K562 (cell line): ENCODE measurements at regions not wholly inside any gene's neighbourhood (a gene's known extent, or its start where the extent isn't known, plus 50 kb on each side); places are given as distances from the start of the nearest gene placed in this dataset.

Source experiments
- ATAC-seq: fragments of 200-7000 bp; cut with Tn5 transposase; 3 replicates; pipeline ENCODE4 v1.9.1; 2020; ENCODE audit warnings: moderate library complexity
- BruUV-seq: library from RNA; stranded (reverse); fragments of 400-500 nt; replicated peaks from 2 replicates; lab custom pipeline; 2021; lab: Mats Ljungman, UMichigan
- CTCF ChIA-PET: fragments of 300-600 bp; formaldehyde crosslinking; extraction: SDS; loops from one replicate; lab custom pipeline; 2021; ENCODE audit warnings: low intra/inter-chr PET ratio; lab: Yijun Ruan, JAX
- POLR2A ChIA-PET: fragments of 300-600, 350-650 bp; sonication (Branson Sonifier 250); formaldehyde crosslinking; extraction: SDS; loops from one replicate; lab custom pipeline; 2021; ENCODE audit warnings: antibody characterized with exemption, inconsistent platforms; lab: Yijun Ruan, JAX
- DNase-seq, 4 experiments: peaks; one replicate each; pipeline versions ENCODE4 v3.0.0 to v3.0.0-alpha.2; 2011 to 2018; ENCODE audit warnings: low spot score in 3 of 4, mixed read lengths in 3 of 4; ENCODE audit errors: extremely low read depth in 1 of 4
- FAIRE-seq: peaks from 2 replicates; lab custom pipeline; 2011; peaks lifted over from hg19 to GRCh38; lab: Jason Lieb, UNC
- H2AFZ ChIP-seq: 2 replicates; pipeline ENCODE4 v1.6.0; 2011; ENCODE audit warnings: low read depth, low read length, control low read depth, inconsistent platforms
- H3K27ac ChIP-seq: fragments of 200-600 bp; 3 replicates; pipeline ENCODE4 v1.8.0; 2011; ENCODE audit warnings: low read depth, mild to moderate bottlenecking, control low read depth, inconsistent platforms, low read length, moderate library complexity, mixed read lengths; ENCODE audit errors: extremely low read depth
- H3K27me3 ChIP-seq, 2 experiments: fragments of 300-600 bp in 1 of 2; 2 replicates in 1 of 2; 3 replicates in 1 of 2; pipeline versions ENCODE4 v1.6.0 to v1.8.0; 2011; ENCODE audit warnings: inconsistent platforms in 2 of 2, low read length in 2 of 2, mild to moderate bottlenecking in 1 of 2, mixed read lengths in 1 of 2, moderate library complexity in 1 of 2; ENCODE audit not compliant: control insufficient read depth in 2 of 2, insufficient read depth in 2 of 2
- H3K36me3 ChIP-seq: fragments of 300-600 bp; 3 replicates; pipeline ENCODE4 v1.8.0; 2011; ENCODE audit warnings: mild to moderate bottlenecking, low read length, inconsistent platforms; ENCODE audit not compliant: control insufficient read depth, insufficient read depth
- H3K4me1 ChIP-seq, 2 experiments: fragments of 200-600 bp in 1 of 2; replicated peaks in 1 of 2; 2 replicates in 1 of 2; 3 replicates in 1 of 2; pipeline versions ENCODE4 v1.5.1 to v1.8.0; 2011; ENCODE audit warnings: inconsistent platforms in 2 of 2, low read length in 2 of 2, mild to moderate bottlenecking in 1 of 2, mixed read lengths in 1 of 2, moderate library complexity in 1 of 2; ENCODE audit not compliant: control insufficient read depth in 2 of 2, insufficient read depth in 2 of 2
- H3K4me2 ChIP-seq: 2 replicates; pipeline ENCODE4 v1.6.1; 2011; ENCODE audit warnings: low read length, control low read depth, inconsistent platforms, mixed read lengths; ENCODE audit not compliant: insufficient read depth
- H3K4me3 ChIP-seq: fragments of 200-600 bp; sonication (generic), shearing (Covaris generic); 2 replicates; pipeline ENCODE4 v1.5.1; 2016; ENCODE audit warnings: control low read depth, inconsistent platforms
- H3K79me2 ChIP-seq: fragments of 200-600 bp; 3 replicates; pipeline ENCODE4 v1.8.0; 2011; ENCODE audit warnings: low read length, inconsistent platforms; ENCODE audit not compliant: control insufficient read depth, insufficient read depth
- H3K9ac ChIP-seq, 2 experiments: 2 replicates each; pipeline versions ENCODE4 v1.6.0 to v1.6.1; 2011; ENCODE audit warnings: low read depth in 2 of 2, low read length in 2 of 2, control low read depth in 1 of 2, inconsistent platforms in 1 of 2, mild to moderate bottlenecking in 1 of 2, mixed read lengths in 1 of 2; ENCODE audit not compliant: insufficient read depth in 1 of 2
- H3K9me1 ChIP-seq: one replicate; pipeline ENCODE4 v1.6.0; 2011; ENCODE audit warnings: inconsistent platforms, mild to moderate bottlenecking, low read length, moderate library complexity; ENCODE audit not compliant: control insufficient read depth, insufficient read depth
- H3K9me3 ChIP-seq: replicated peaks from 2 replicates; pipeline ENCODE4 v1.5.1; 2011; ENCODE audit warnings: low read depth, low read length, inconsistent platforms; ENCODE audit not compliant: control insufficient read depth, insufficient read depth
- H4K20me1 ChIP-seq: replicated peaks from 2 replicates; pipeline ENCODE4 v1.6.1; 2011; ENCODE audit warnings: low read length, inconsistent platforms, mixed read lengths; ENCODE audit not compliant: control insufficient read depth, insufficient read depth
- ASH1L ChIP-seq: fragments of 450-650 bp; IDR thresholded peaks from 2 replicates; pipeline ENCODE4 v1.6.1; 2018; ENCODE audit warnings: borderline replicate concordance, mild to moderate bottlenecking, low read depth; ENCODE audit not compliant: partially characterized antibody
- BRD4 ChIP-seq: fragments of 200-600 bp; sonication (generic); IDR thresholded peaks from 2 replicates; pipeline ENCODE4 v1.6.1; 2017; ENCODE audit warnings: inconsistent platforms
- CBX3 ChIP-seq, 2 experiments: IDR thresholded peaks; 1 replicate in 1 of 2; 2 replicates in 1 of 2; pipeline ENCODE4 v1.6.1; 2012; ENCODE audit warnings: inconsistent platforms in 2 of 2, low read length in 2 of 2, borderline replicate concordance in 1 of 2, control low read depth in 1 of 2
- FOXJ3 ChIP-seq: sonication (generic); formaldehyde crosslinking; IDR thresholded peaks from 2 replicates; pipeline ENCODE4 v1.4.0; 2020; ENCODE audit warnings: mild to moderate bottlenecking, missing genetic modification reagents
- GTF2E2 ChIP-seq: fragments of 200-800 bp; sonication (Bioruptor generic); IDR thresholded peaks from 2 replicates; pipeline ENCODE4 v1.6.1; 2016; ENCODE audit warnings: missing genetic modification characterization, missing compliant biosample characterization
- HMG20B ChIP-seq: fragments of 250-450 bp; sonication (Bioruptor Pico); IDR thresholded peaks from 2 replicates; pipeline ENCODE4 v1.5.0; 2021; ENCODE audit warnings: mild to moderate bottlenecking
- NEUROD1 ChIP-seq: fragments of 150-350 bp; IDR thresholded peaks from 2 replicates; pipeline ENCODE4 v1.6.1; 2014; ENCODE audit warnings: borderline replicate concordance, low read length, low read depth; ENCODE audit not compliant: partially characterized antibody
- POLR2AphosphoS2 ChIP-seq: IDR thresholded peaks from 2 replicates; pipeline ENCODE4 v1.6.1; 2012; ENCODE audit warnings: low read length, improper control_type of control experiment
- POLR2AphosphoS5 ChIP-seq: IDR thresholded peaks from 2 replicates; pipeline ENCODE4 v1.6.1; 2011; ENCODE audit warnings: mild to moderate bottlenecking, low read depth, low read length, moderate library complexity; ENCODE audit not compliant: control insufficient read depth, insufficient read depth
- POLR3A ChIP-seq: IDR thresholded peaks from 2 replicates; pipeline ENCODE4 v1.6.1; 2011; ENCODE audit warnings: borderline replicate concordance, mild to moderate bottlenecking, moderate library complexity; ENCODE audit not compliant: insufficient read length, insufficient read depth; ENCODE audit errors: extremely low read depth
- ZNF140 ChIP-seq: fragments of 250-450 bp; sonication (Bioruptor Pico); IDR thresholded peaks from 2 replicates; pipeline ENCODE4 v1.8.0; 2021; ENCODE audit warnings: moderate library complexity, mild to moderate bottlenecking, inconsistent platforms
- ZNF174 ChIP-seq: fragments of 250-450 bp; sonication (Bioruptor Pico); IDR thresholded peaks from 2 replicates; pipeline ENCODE4 v1.4.0; 2020; ENCODE audit warnings: mild to moderate bottlenecking
- ZNF395 ChIP-seq: fragments of 200-800 bp; sonication (Bioruptor generic); IDR thresholded peaks from 2 replicates; pipeline ENCODE4 v1.6.1; 2017; ENCODE audit warnings: missing genetic modification characterization, missing compliant biosample characterization
- ZNF699 ChIP-seq: fragments of 250-450 bp; sonication (Bioruptor Pico); IDR thresholded peaks from 2 replicates; pipeline ENCODE4 v1.8.0; 2021; ENCODE audit warnings: mild to moderate bottlenecking, moderate library complexity; ENCODE audit not compliant: insufficient replicate concordance
- WGBS: fragments of 100-300 bp; shearing (Covaris generic); methylation state at CpG from one replicate; pipeline ENCODE4 v1.1.6; 2016; ENCODE audit warnings: low coverage, mixed read lengths; ENCODE audit not compliant: insufficient coverage; ENCODE audit errors: missing lambda C conversion rate; 5-methylcytosine and 5-hydroxymethylcytosine counted together
- in situ Hi-C: fragments of 300-500 bp; cut with MboI; formaldehyde crosslinking; loops from 4 replicates; pipeline ENCODE4 v1.15.0; 2018; ENCODE audit warnings: inconsistent platforms, mixed read lengths
- intact Hi-C: fragments of 100-400 bp; cut with micrococcal nuclease; formaldehyde crosslinking; loops from 2 replicates; pipeline ENCODE4 v1.14.2; 2022

- CTCF ChIA-PET: no interaction called here
- POLR2A ChIA-PET: no interaction called here
- H3K79me2 ChIP-seq: no peaks in the 10 kb centered on the region
Observed at GRCh38 chr9:105871540-105871939, 177.2 kb downstream of the TMEM38B start.

More at GRCh38 chr9:105871540-105871939, 177.2 kb downstream of the TMEM38B start:
- no TSS peak for BruUV-seq
- FAIRE-seq: no peak
- no peak for DNase-seq
- intact Hi-C loops (no loop called here), in situ Hi-C loops (no loop called here)
- WGBS: 3% methylated on average over 2 of the region's 2 CpGs
- no peaks in the 10 kb centered on the region for H3K36me3 ChIP-seq
- no peaks in the 10 kb centered on the region for H3K4me1 ChIP-seq
- H3K9ac ChIP-seq: no peak overlapping the region
- H3K27me3 ChIP-seq: no peaks in the 10 kb centered on the region
- no peaks in the 10 kb centered on the region for H3K9me3 ChIP-seq
- ATAC-seq: no peak
- H3K9me1 ChIP-seq: no peaks in the 10 kb centered on the region
- no peak overlapping the region for H2AFZ ChIP-seq
- no peaks in the 10 kb centered on the region for H4K20me1 ChIP-seq
- H3K27ac ChIP-seq: no peak overlapping the region
- no peak overlapping the region for H3K4me2 ChIP-seq
- TF ChIP-seq ASH1L (no peak), HMG20B (no peak), BRD4 (no peak), CBX3 (IDR thresholded peaks at IDR 0.05; ENCODE audit: borderline replicate concordance in 1 of 2, low read length in 2 of 2) (no peak), POLR3A (no peak), ZNF699 (CRISPR knock-in tag) (no peak), GTF2E2 (tag) (no peak), FOXJ3 (CRISPR knock-in tag) (no peak), NEUROD1 (no peak), POLR2AphosphoS2 (no peak), ZNF395 (CRISPR knock-in tag) (no peak), ZNF174 (no peak), ZNF140 (CRISPR knock-in tag) (no peak), POLR2AphosphoS5 (no peak)
- no peak overlapping the region for H3K4me3 ChIP-seq
